ENCODE measurements at regions not wholly inside any gene's neighbourhood (a gene's known extent, or its start where the extent isn't known, plus 50 kb on each side); places are given as distances from the start of the nearest gene placed in this dataset.

DNA sequence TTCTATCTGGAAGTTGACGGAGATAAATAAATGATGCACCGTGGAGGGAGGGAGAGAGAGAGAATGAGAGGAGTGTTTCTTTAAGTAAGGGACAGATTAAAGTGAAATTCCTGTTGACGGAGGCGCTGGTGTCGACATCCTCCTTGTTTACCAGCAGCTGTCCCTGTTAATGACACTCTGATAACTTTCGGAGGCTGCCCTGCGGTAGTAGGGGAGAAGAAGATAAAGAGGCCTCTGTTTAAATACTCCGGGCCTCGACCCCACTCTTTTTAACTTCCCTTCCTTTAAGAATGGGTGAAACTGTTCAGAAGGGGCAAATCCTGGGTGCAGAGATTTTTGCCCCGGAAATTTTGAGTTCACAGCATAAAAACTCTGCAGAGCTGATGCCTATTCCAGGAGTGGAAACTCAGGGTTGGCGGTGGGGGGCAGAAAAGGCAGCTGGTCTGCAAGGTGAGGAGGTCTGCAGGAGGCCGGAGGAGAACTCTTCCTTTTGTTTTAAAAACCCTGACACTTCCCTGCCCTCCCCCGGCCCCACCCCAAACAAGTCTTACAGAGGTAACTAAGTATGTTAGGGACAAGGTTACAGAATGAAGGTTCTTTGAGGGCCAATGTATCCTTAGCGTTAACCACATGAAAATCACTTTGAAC, 276.6 kb upstream of the NR2F2 start (continued):
- TF ChIP-seq ZNF10 (CRISPR knock-in tag; IDR thresholded peaks at IDR 0.05; ENCODE audit: borderline replicate concordance, low read depth) = no peak
- no peak for TF ChIP-seq ZUFSP (CRISPR knock-in tag; IDR thresholded peaks at IDR 0.05; ENCODE audit: borderline replicate concordance)
- TF ChIP-seq SSRP1 (CRISPR knock-in tag; IDR thresholded peaks at IDR 0.05) = no peak
- TF ChIP-seq, protein P1, sequence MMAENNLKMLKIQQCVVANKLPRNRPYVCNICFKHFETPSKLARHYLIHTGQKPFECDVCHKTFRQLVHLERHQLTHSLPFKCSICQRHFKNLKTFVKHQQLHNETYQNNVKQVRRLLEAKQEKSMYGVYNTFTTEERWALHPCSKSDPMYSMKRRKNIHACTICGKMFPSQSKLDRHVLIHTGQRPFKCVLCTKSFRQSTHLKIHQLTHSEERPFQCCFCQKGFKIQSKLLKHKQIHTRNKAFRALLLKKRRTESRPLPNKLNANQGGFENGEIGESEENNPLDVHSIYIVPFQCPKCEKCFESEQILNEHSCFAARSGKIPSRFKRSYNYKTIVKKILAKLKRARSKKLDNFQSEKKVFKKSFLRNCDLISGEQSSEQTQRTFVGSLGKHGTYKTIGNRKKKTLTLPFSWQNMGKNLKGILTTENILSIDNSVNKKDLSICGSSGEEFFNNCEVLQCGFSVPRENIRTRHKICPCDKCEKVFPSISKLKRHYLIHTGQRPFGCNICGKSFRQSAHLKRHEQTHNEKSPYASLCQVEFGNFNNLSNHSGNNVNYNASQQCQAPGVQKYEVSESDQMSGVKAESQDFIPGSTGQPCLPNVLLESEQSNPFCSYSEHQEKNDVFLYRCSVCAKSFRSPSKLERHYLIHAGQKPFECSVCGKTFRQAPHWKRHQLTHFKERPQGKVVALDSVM (CRISPR knock-in tag; IDR thresholded peaks at IDR 0.05) = no peak
- TF ChIP-seq NFKBIZ (CRISPR knock-in tag; IDR thresholded peaks at IDR 0.05) = no peak
- TF ChIP-seq ZFAT (CRISPR knock-in tag; conservative IDR thresholded peaks at IDR 0.05) = no peak
- no peak for TF ChIP-seq CCDC6 (CRISPR knock-in tag; IDR thresholded peaks at IDR 0.05)
- TF ChIP-seq ESRRA (CRISPR knock-in tag; IDR thresholded peaks at IDR 0.05; ENCODE audit: low read depth) = no peak
- TF ChIP-seq NR3C1 (CRISPR knock-in tag; IDR thresholded peaks at IDR 0.05) = no peak
- TF ChIP-seq, protein P2, sequence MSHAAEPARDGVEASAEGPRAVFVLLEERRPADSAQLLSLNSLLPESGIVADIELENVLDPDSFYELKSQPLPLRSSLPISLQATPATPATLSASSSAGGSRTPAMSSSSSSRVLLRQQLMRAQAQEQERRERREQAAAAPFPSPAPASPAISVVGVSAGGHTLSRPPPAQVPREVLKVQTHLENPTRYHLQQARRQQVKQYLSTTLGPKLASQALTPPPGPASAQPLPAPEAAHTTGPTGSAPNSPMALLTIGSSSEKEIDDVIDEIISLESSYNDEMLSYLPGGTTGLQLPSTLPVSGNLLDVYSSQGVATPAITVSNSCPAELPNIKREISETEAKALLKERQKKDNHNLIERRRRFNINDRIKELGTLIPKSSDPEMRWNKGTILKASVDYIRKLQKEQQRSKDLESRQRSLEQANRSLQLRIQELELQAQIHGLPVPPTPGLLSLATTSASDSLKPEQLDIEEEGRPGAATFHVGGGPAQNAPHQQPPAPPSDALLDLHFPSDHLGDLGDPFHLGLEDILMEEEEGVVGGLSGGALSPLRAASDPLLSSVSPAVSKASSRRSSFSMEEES (CRISPR knock-in tag; IDR thresholded peaks at IDR 0.05) = no peak
- no peak for TF ChIP-seq ZNF775 (CRISPR knock-in tag; IDR thresholded peaks at IDR 0.05; ENCODE audit: borderline replicate concordance)
- TF ChIP-seq ZNF281 (CRISPR knock-in tag; IDR thresholded peaks at IDR 0.05; ENCODE audit: borderline replicate concordance) = no peak
- no peak for TF ChIP-seq NCOA2 (CRISPR knock-in tag; IDR thresholded peaks at IDR 0.05)
- TF ChIP-seq, protein P3, sequence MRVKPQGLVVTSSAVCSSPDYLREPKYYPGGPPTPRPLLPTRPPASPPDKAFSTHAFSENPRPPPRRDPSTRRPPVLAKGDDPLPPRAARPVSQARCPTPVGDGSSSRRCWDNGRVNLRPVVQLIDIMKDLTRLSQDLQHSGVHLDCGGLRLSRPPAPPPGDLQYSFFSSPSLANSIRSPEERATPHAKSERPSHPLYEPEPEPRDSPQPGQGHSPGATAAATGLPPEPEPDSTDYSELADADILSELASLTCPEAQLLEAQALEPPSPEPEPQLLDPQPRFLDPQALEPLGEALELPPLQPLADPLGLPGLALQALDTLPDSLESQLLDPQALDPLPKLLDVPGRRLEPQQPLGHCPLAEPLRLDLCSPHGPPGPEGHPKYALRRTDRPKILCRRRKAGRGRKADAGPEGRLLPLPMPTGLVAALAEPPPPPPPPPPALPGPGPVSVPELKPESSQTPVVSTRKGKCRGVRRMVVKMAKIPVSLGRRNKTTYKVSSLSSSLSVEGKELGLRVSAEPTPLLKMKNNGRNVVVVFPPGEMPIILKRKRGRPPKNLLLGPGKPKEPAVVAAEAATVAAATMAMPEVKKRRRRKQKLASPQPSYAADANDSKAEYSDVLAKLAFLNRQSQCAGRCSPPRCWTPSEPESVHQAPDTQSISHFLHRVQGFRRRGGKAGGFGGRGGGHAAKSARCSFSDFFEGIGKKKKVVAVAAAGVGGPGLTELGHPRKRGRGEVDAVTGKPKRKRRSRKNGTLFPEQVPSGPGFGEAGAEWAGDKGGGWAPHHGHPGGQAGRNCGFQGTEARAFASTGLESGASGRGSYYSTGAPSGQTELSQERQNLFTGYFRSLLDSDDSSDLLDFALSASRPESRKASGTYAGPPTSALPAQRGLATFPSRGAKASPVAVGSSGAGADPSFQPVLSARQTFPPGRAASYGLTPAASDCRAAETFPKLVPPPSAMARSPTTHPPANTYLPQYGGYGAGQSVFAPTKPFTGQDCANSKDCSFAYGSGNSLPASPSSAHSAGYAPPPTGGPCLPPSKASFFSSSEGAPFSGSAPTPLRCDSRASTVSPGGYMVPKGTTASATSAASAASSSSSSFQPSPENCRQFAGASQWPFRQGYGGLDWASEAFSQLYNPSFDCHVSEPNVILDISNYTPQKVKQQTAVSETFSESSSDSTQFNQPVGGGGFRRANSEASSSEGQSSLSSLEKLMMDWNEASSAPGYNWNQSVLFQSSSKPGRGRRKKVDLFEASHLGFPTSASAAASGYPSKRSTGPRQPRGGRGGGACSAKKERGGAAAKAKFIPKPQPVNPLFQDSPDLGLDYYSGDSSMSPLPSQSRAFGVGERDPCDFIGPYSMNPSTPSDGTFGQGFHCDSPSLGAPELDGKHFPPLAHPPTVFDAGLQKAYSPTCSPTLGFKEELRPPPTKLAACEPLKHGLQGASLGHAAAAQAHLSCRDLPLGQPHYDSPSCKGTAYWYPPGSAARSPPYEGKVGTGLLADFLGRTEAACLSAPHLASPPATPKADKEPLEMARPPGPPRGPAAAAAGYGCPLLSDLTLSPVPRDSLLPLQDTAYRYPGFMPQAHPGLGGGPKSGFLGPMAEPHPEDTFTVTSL (CRISPR knock-in tag; IDR thresholded peaks at IDR 0.05; ENCODE audit: borderline replicate concordance) = no peak
- TF ChIP-seq ZFP37 (CRISPR knock-in tag; IDR thresholded peaks at IDR 0.05; ENCODE audit: borderline replicate concordance) = no peak
- TF ChIP-seq FOXA1 (IDR thresholded peaks at IDR 0.05) = no peak
- TF ChIP-seq FOXA1 (CRISPR knock-in tag; IDR thresholded peaks at IDR 0.05) = peak; percentile 69
